OCI-LY3 (cell line): ENCODE measurements at regions not wholly inside any gene's neighbourhood (a gene's known extent, or its start where the extent isn't known, plus 50 kb on each side); places are given as distances from the start of the nearest gene placed in this dataset.

Experiments used
- CTCF ChIP-seq: fragments of 200-600, 300-600 bp; sonication (generic); IDR thresholded peaks from 2 replicates; pipeline ENCODE4 v1.5.1; 2014; ENCODE audit warnings: antibody characterized with exemption, low read length, low read depth
- EZH2phosphoT487 ChIP-seq: fragments of 200-600 bp; shearing (Covaris generic); IDR thresholded peaks from 2 replicates; pipeline ENCODE4 v1.6.1; 2018; ENCODE audit warnings: antibody characterized with exemption, mixed run types, low read depth

DNA sequence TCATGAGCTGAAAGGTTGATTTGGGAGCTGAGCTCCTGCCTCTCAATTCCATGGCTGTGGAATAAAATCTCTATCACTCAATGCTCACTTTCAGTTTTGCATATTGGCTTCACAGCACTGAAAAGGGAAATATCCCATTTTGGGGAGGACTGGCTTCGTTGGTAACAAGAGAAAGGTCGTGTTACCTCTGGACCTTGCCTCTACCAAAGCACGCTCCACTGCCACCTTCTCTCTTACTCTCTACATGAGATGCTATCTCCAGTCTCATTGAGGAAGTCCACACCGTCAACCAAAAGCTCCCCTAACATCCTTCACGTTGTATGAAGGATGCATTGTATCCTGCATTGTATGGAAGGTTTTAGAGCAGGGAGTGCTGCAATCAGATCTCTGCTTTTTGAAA is 195.0 kb upstream of the LDB2 start:
- no peak for TF ChIP-seq CTCF
- TF ChIP-seq EZH2phosphoT487, result no peak
